Activated CD8-positive, alpha-beta T cell treated with anti-CD3 and anti-CD28 coated beads for 36 hours (primary cell): ENCODE measurements at regions not wholly inside any gene's neighbourhood (a gene's known extent, or its start where the extent isn't known, plus 50 kb on each side); places are given as distances from the start of the nearest gene placed in this dataset.

Experiments
- ATAC-seq: fragments of 200-7000 bp; cut with Tn5 transposase; one replicate; pipeline ENCODE4 v1.10.0; 2021; ENCODE audit warnings: mild to moderate bottlenecking, moderate library complexity
- CTCF ChIA-PET: fragments of 350-600 bp; sonication (Branson Sonifier 250); formaldehyde crosslinking; loops from one replicate; lab custom pipeline; 2021; ENCODE audit warnings: antibody characterized with exemption; lab: Charles Lee
- POLR2A ChIA-PET: fragments of 350-600 bp; sonication (Branson Sonifier 250); formaldehyde crosslinking; loops from one replicate; lab custom pipeline; 2021; ENCODE audit warnings: antibody characterized with exemption; lab: Charles Lee
- DNase-seq: peaks from one replicate; pipeline ENCODE4 v3.0.0-alpha.2; 2020
- H3K27ac Mint-ChIP-seq: one replicate; pipeline ENCODE4 v1.8.0; 2021; ENCODE audit warnings: mild to moderate bottlenecking, mixed read lengths
- H3K27me3 Mint-ChIP-seq: one replicate; pipeline ENCODE4 v1.8.0; 2021; ENCODE audit warnings: mixed read lengths
- H3K36me3 Mint-ChIP-seq: one replicate; pipeline ENCODE4 v1.8.0; 2021; ENCODE audit warnings: low read depth, mixed read lengths
- H3K4me1 Mint-ChIP-seq: one replicate; pipeline ENCODE4 v1.8.0; 2021; ENCODE audit warnings: low read depth, mixed read lengths
- H3K4me3 Mint-ChIP-seq: one replicate; pipeline ENCODE4 v1.8.0; 2021; ENCODE audit warnings: mild to moderate bottlenecking, moderate library complexity, mixed read lengths
- H3K9me3 Mint-ChIP-seq: one replicate; pipeline ENCODE4 v1.8.0; 2021; ENCODE audit warnings: mixed read lengths
- CTCF ChIP-seq: fragments of 200-600 bp; IDR thresholded peaks from one replicate; pipeline ENCODE4 v1.8.0; 2022; ENCODE audit warnings: antibody characterized with exemption, mild to moderate bottlenecking
- intact Hi-C: fragments of 100-400 bp; cut with micrococcal nuclease; formaldehyde crosslinking; loops from one replicate; pipeline ENCODE4 v1.10.0; 2022

GRCh38 chr15:98568382-98569017 lies 79.8 kb upstream of the IGF1R start:
- peak; percentile 26 for TF ChIP-seq CTCF
- no peak for DNase-seq
- H3K4me3 Mint-ChIP-seq: no peak overlapping the region
- ChIA-PET CTCF (interaction anchor here (1.0 to 1.9 kb wide), 5 partner anchors 9 to 91 kb away, joined by 3 to 6 read pairs (median 3); no protein-coding TSS in a partner anchor), POLR2A (no interaction called here)
- no peaks in the 10 kb centered on the region for H3K9me3 Mint-ChIP-seq
- ATAC-seq: no peak
- intact Hi-C loops: no loop called here
- no peaks in the 10 kb centered on the region for H3K4me1 Mint-ChIP-seq
- H3K27ac Mint-ChIP-seq: no peak overlapping the region
- H3K27me3 Mint-ChIP-seq: peaks cover 3% of the 10 kb centered on the region
- no peaks in the 10 kb centered on the region for H3K36me3 Mint-ChIP-seq

- ChIA-PET POLR2A (no interaction called here), CTCF (no interaction called here)
- Mint-ChIP-seq H3K36me3 (no peaks in the 10 kb centered on the region), H3K4me3 (no peak overlapping the region), H3K4me1 (no peaks in the 10 kb centered on the region), H3K27me3 (peaks cover 5% of the 10 kb centered on the region), H3K9me3 (no peaks in the 10 kb centered on the region), H3K27ac (no peak overlapping the region)
- no peak for TF ChIP-seq CTCF
- intact Hi-C loops: no loop called here
- DNase-seq: no peak
- ATAC-seq: no peak
Measured at GRCh38 chr15:98570119-98570518, 78.2 kb upstream of the IGF1R start.

GRCh38 chr15:98580572-98580971 lies 67.8 kb upstream of the IGF1R start:
- POLR2A ChIA-PET: interaction anchor here (0.6 kb wide), 1 partner anchor 125 kb away, joined by 3 read pairs; no protein-coding TSS in a partner anchor
- Mint-ChIP-seq H3K36me3 (no peaks in the 10 kb centered on the region), H3K27me3 (peaks cover 18% of the 10 kb centered on the region), H3K4me1 (no peaks in the 10 kb centered on the region), H3K27ac (no peak overlapping the region), H3K9me3 (peaks cover 2% of the 10 kb centered on the region), H3K4me3 (no peak overlapping the region)
- DNase-seq: no peak
- CTCF ChIA-PET: interaction anchor here (1.0 to 2.1 kb wide), 2 partner anchors 61 to 79 kb away, joined by 3 to 6 read pairs; no protein-coding TSS in a partner anchor
- TF ChIP-seq CTCF: no peak
- ATAC-seq: no peak
- intact Hi-C loops: no loop called here

- Mint-ChIP-seq H3K27ac (no peak overlapping the region), H3K9me3 (peaks cover 2% of the 10 kb centered on the region), H3K4me1 (peaks cover 4% of the 10 kb centered on the region), H3K27me3 (peaks cover 22% of the 10 kb centered on the region), H3K36me3 (no peaks in the 10 kb centered on the region), H3K4me3 (no peak overlapping the region)
- no peak for DNase-seq
- intact Hi-C loops: no loop called here
- no peak for ATAC-seq
- POLR2A ChIA-PET: no interaction called here
- TF ChIP-seq CTCF: no peak
- CTCF ChIA-PET: interaction anchor here (0.9 kb wide), 1 partner anchor 18 kb away, joined by 3 read pairs; no protein-coding TSS in a partner anchor
Measured at GRCh38 chr15:98581715-98582114, 66.6 kb upstream of the IGF1R start.

- H3K27me3 Mint-ChIP-seq: peaks cover 24% of the 10 kb centered on the region
- DNase-seq (no peak), ATAC-seq (no peak)
- peaks cover 4% of the 10 kb centered on the region for H3K4me1 Mint-ChIP-seq
- no peak for TF ChIP-seq CTCF
- H3K4me3 Mint-ChIP-seq: no peak overlapping the region
- peaks cover 2% of the 10 kb centered on the region for H3K9me3 Mint-ChIP-seq
- H3K27ac Mint-ChIP-seq: no peak overlapping the region
- no peaks in the 10 kb centered on the region for H3K36me3 Mint-ChIP-seq
- intact Hi-C loops: no loop called here
- ChIA-PET CTCF (no interaction called here), POLR2A (no interaction called here)
Measured at GRCh38 chr15:98582900-98583554, 65.3 kb upstream of the IGF1R start.
